GM12891 (cell line): ENCODE measurements at regions not wholly inside any gene's neighbourhood (a gene's known extent, or its start where the extent isn't known, plus 50 kb on each side); places are given as distances from the start of the nearest gene placed in this dataset.

Experiments used
- DNase-seq: peaks from one replicate; pipeline ENCODE4 v3.0.0; 2011; ENCODE audit warnings: low spot score; ENCODE audit not compliant: insufficient read length
- FAIRE-seq: peaks from 2 replicates; lab custom pipeline; 2011; peaks lifted over from hg19 to GRCh38; lab: Jason Lieb, UNC
- PAX5 ChIP-seq: IDR thresholded peaks from 2 replicates; pipeline ENCODE4 v1.6.1; 2011; ENCODE audit warnings: low read length, moderate library complexity, mild to moderate bottlenecking; ENCODE audit not compliant: insufficient read depth, severe bottlenecking
- POLR2A ChIP-seq: IDR thresholded peaks from 2 replicates; pipeline ENCODE4 v1.6.1; 2011; ENCODE audit warnings: low read depth, low read length, control low read depth
- POLR2AphosphoS5 ChIP-seq: IDR thresholded peaks from 2 replicates; pipeline ENCODE4 v1.6.1; 2011; ENCODE audit warnings: low read depth, low read length, control low read depth
- POU2F2 ChIP-seq: IDR thresholded peaks from 2 replicates; pipeline ENCODE4 v1.6.1; 2011; ENCODE audit warnings: low read depth, mild to moderate bottlenecking, control low read depth, low read length, moderate library complexity
- SPI1 ChIP-seq: IDR thresholded peaks from 2 replicates; pipeline ENCODE4 v1.6.1; 2011; ENCODE audit warnings: low read depth, low read length, control low read depth
- TAF1 ChIP-seq: IDR thresholded peaks from 2 replicates; pipeline ENCODE4 v1.6.1; 2011; ENCODE audit warnings: low read depth, low read length, control low read depth

- DNase-seq (no peak), FAIRE-seq (no peak)
- no peak for TF ChIP-seq POLR2A
- TF ChIP-seq PAX5, result no peak
- TF ChIP-seq POLR2AphosphoS5, result no peak
- no peak for TF ChIP-seq TAF1
- TF ChIP-seq POU2F2, result no peak
- no peak for TF ChIP-seq SPI1
Measured at GRCh38 chr10:84768132-84768531, 439.7 kb downstream of the CCSER2 start.

- TF ChIP-seq PAX5, result no peak
- TF ChIP-seq SPI1, result no peak
- TF ChIP-seq POU2F2, result no peak
- TF ChIP-seq POLR2A, result no peak
- no peak for TF ChIP-seq TAF1
- no peak for TF ChIP-seq POLR2AphosphoS5
Measured at GRCh38 chr10:84770824-84771223, 442.4 kb downstream of the CCSER2 start.

GRCh38 chr10:84783386-84783785 lies 455.0 kb downstream of the CCSER2 start:
- TF ChIP-seq SPI1 (no peak), PAX5 (no peak), TAF1 (no peak), POU2F2 (no peak), POLR2AphosphoS5 (no peak)
- peak; percentile 64 for FAIRE-seq
- DNase-seq, result peak; percentile 13

More at GRCh38 chr10:84770824-84771223, 442.4 kb downstream of the CCSER2 start:
- FAIRE-seq (no peak), DNase-seq (no peak)

- no peak for TF ChIP-seq SPI1
- no peak for TF ChIP-seq POLR2A
- TF ChIP-seq PAX5, result no peak
- no peak for TF ChIP-seq POLR2AphosphoS5
- no peak for TF ChIP-seq POU2F2
- TF ChIP-seq TAF1, result no peak
- FAIRE-seq, result no peak
- no peak for DNase-seq
Measured at GRCh38 chr10:84783909-84784308, 455.5 kb downstream of the CCSER2 start.

- no peak for DNase-seq
- TF ChIP-seq POLR2AphosphoS5, result no peak
- no peak for TF ChIP-seq POU2F2
- TF ChIP-seq PAX5, result no peak
- TF ChIP-seq TAF1, result no peak
- no peak for TF ChIP-seq POLR2A
- no peak for TF ChIP-seq SPI1
- no peak for FAIRE-seq
Measured at GRCh38 chr10:84784749-84785148, 456.4 kb downstream of the CCSER2 start.

GRCh38 chr10:84789026-84789425 lies 460.6 kb downstream of the CCSER2 start:
- FAIRE-seq (no peak), DNase-seq (no peak)
- TF ChIP-seq SPI1 (no peak), POLR2AphosphoS5 (no peak), POLR2A (no peak), POU2F2 (no peak), PAX5 (no peak), TAF1 (no peak)

GRCh38 chr10:84798312-84798711 lies 469.9 kb downstream of the CCSER2 start:
- no peak for DNase-seq
- no peak for FAIRE-seq
- TF ChIP-seq SPI1 (no peak), PAX5 (no peak), POLR2A (no peak)

- FAIRE-seq (no peak), DNase-seq (no peak)
- TF ChIP-seq POLR2AphosphoS5, result no peak
- TF ChIP-seq POU2F2, result no peak
- TF ChIP-seq SPI1, result no peak
- no peak for TF ChIP-seq PAX5
- no peak for TF ChIP-seq TAF1
- TF ChIP-seq POLR2A, result no peak
Measured at GRCh38 chr10:84801156-84801555, 472.8 kb downstream of the CCSER2 start.

- TF ChIP-seq POLR2A (no peak), POU2F2 (no peak), SPI1 (no peak), POLR2AphosphoS5 (no peak), TAF1 (no peak), PAX5 (no peak)
- DNase-seq, result no peak
- no peak for FAIRE-seq
Measured at GRCh38 chr10:84801916-84802315, 473.5 kb downstream of the CCSER2 start.

- TF ChIP-seq POU2F2 (no peak), PAX5 (no peak), SPI1 (no peak), TAF1 (no peak)
- FAIRE-seq, result no peak
- no peak for DNase-seq
Measured at GRCh38 chr10:84805149-84805548, 476.8 kb downstream of the CCSER2 start.

GRCh38 chr10:84811113-84811512 lies 482.7 kb downstream of the CCSER2 start:
- DNase-seq (no peak), FAIRE-seq (no peak)
- TF ChIP-seq POLR2A, result no peak
- TF ChIP-seq TAF1, result no peak
- no peak for TF ChIP-seq POLR2AphosphoS5
- TF ChIP-seq SPI1, result no peak
- no peak for TF ChIP-seq POU2F2
- no peak for TF ChIP-seq PAX5
